Activated naive CD4-positive, alpha-beta T cell treated with anti-CD3 and anti-CD28 coated beads, Interleukin-2, amount 10 ng/mL, durations not matched to agents 7 days and 5 days (primary cell): ENCODE measurements at regions not wholly inside any gene's neighbourhood (a gene's known extent, or its start where the extent isn't known, plus 50 kb on each side); places are given as distances from the start of the nearest gene placed in this dataset.

ENCODE experiments used
- CTCF ChIA-PET: fragments of 350-600 bp; sonication (Branson Sonifier 250); formaldehyde crosslinking; loops from one replicate; lab custom pipeline; 2021; ENCODE audit warnings: antibody characterized with exemption; lab: Charles Lee
- DNase-seq: peaks from one replicate; pipeline ENCODE4 v3.0.0-alpha.2; 2020
- H3K27ac Mint-ChIP-seq: one replicate; pipeline ENCODE4 v1.8.0; 2021; ENCODE audit warnings: mild to moderate bottlenecking, moderate library complexity, mixed read lengths
- H3K27me3 Mint-ChIP-seq: one replicate; pipeline ENCODE4 v1.8.0; 2021; ENCODE audit warnings: mild to moderate bottlenecking, mixed read lengths
- H3K36me3 Mint-ChIP-seq: one replicate; pipeline ENCODE4 v1.8.0; 2021; ENCODE audit warnings: mixed read lengths
- H3K4me1 Mint-ChIP-seq: one replicate; pipeline ENCODE4 v1.8.0; 2021; ENCODE audit warnings: mixed read lengths
- H3K4me3 Mint-ChIP-seq: one replicate; pipeline ENCODE4 v1.8.0; 2021; ENCODE audit warnings: mild to moderate bottlenecking, moderate library complexity, mixed read lengths
- H3K9me3 Mint-ChIP-seq: one replicate; pipeline ENCODE4 v1.8.0; 2021; ENCODE audit warnings: mixed read lengths

GRCh38 chr5:124342584-124342983 lies 403.9 kb downstream of the ZNF608 start:
- no peaks in the 10 kb centered on the region for H3K27me3 Mint-ChIP-seq
- H3K27ac Mint-ChIP-seq: no peak overlapping the region
- H3K36me3 Mint-ChIP-seq: no peaks in the 10 kb centered on the region
- no peaks in the 10 kb centered on the region for H3K9me3 Mint-ChIP-seq
- DNase-seq: no peak
- no peaks in the 10 kb centered on the region for H3K4me1 Mint-ChIP-seq
- CTCF ChIA-PET: no interaction called here
- H3K4me3 Mint-ChIP-seq: no peak overlapping the region

GRCh38 chr5:124342027-124342471 lies 404.4 kb downstream of the ZNF608 start:
- Mint-ChIP-seq H3K27ac (no peak overlapping the region), H3K4me3 (no peak overlapping the region), H3K27me3 (no peaks in the 10 kb centered on the region), H3K4me1 (no peaks in the 10 kb centered on the region), H3K9me3 (no peaks in the 10 kb centered on the region), H3K36me3 (no peaks in the 10 kb centered on the region)
- DNase-seq: no peak
- CTCF ChIA-PET: no interaction called here

- Mint-ChIP-seq H3K4me3 (no peak overlapping the region), H3K27me3 (no peaks in the 10 kb centered on the region), H3K27ac (no peak overlapping the region), H3K4me1 (no peaks in the 10 kb centered on the region), H3K36me3 (no peaks in the 10 kb centered on the region), H3K9me3 (no peaks in the 10 kb centered on the region)
- CTCF ChIA-PET: no interaction called here
- no peak for DNase-seq
Measured at GRCh38 chr5:124341066-124341858, 405.2 kb downstream of the ZNF608 start.

- H3K4me3 Mint-ChIP-seq: no peak overlapping the region
- CTCF ChIA-PET: no interaction called here
- H3K27ac Mint-ChIP-seq: no peak overlapping the region
- DNase-seq: no peak
- H3K27me3 Mint-ChIP-seq: no peaks in the 10 kb centered on the region
- H3K36me3 Mint-ChIP-seq: no peaks in the 10 kb centered on the region
- no peaks in the 10 kb centered on the region for H3K4me1 Mint-ChIP-seq
- H3K9me3 Mint-ChIP-seq: no peaks in the 10 kb centered on the region
Measured at GRCh38 chr5:124337996-124338395, 408.4 kb downstream of the ZNF608 start.

GRCh38 chr5:124333298-124333979 lies 413.0 kb downstream of the ZNF608 start:
- Mint-ChIP-seq H3K4me3 (no peak overlapping the region), H3K9me3 (no peaks in the 10 kb centered on the region), H3K4me1 (peaks cover 3% of the 10 kb centered on the region), H3K36me3 (no peaks in the 10 kb centered on the region), H3K27ac (no peak overlapping the region), H3K27me3 (no peaks in the 10 kb centered on the region)
- CTCF ChIA-PET: no interaction called here
- DNase-seq: no peak

GRCh38 chr5:124332273-124332672 lies 414.2 kb downstream of the ZNF608 start:
- peaks cover 3% of the 10 kb centered on the region for H3K4me1 Mint-ChIP-seq
- no peak overlapping the region for H3K4me3 Mint-ChIP-seq
- no peak for DNase-seq
- no peaks in the 10 kb centered on the region for H3K9me3 Mint-ChIP-seq
- no peak overlapping the region for H3K27ac Mint-ChIP-seq
- H3K36me3 Mint-ChIP-seq: no peaks in the 10 kb centered on the region
- H3K27me3 Mint-ChIP-seq: no peaks in the 10 kb centered on the region
- CTCF ChIA-PET: no interaction called here

- no peak for DNase-seq
- Mint-ChIP-seq H3K9me3 (no peaks in the 10 kb centered on the region), H3K36me3 (no peaks in the 10 kb centered on the region), H3K4me3 (no peak overlapping the region), H3K27me3 (no peaks in the 10 kb centered on the region), H3K27ac (no peak overlapping the region), H3K4me1 (peaks cover 3% of the 10 kb centered on the region)
- CTCF ChIA-PET: no interaction called here
Measured at GRCh38 chr5:124330595-124331220, 415.7 kb downstream of the ZNF608 start.

- H3K27ac Mint-ChIP-seq: no peak overlapping the region
- H3K4me1 Mint-ChIP-seq: peaks cover 3% of the 10 kb centered on the region
- H3K36me3 Mint-ChIP-seq: no peaks in the 10 kb centered on the region
- CTCF ChIA-PET: no interaction called here
- no peaks in the 10 kb centered on the region for H3K9me3 Mint-ChIP-seq
- H3K4me3 Mint-ChIP-seq: no peak overlapping the region
- DNase-seq: no peak
- H3K27me3 Mint-ChIP-seq: no peaks in the 10 kb centered on the region
Measured at GRCh38 chr5:124328201-124328600, 418.2 kb downstream of the ZNF608 start.

- H3K27me3 Mint-ChIP-seq: no peaks in the 10 kb centered on the region
- H3K9me3 Mint-ChIP-seq: no peaks in the 10 kb centered on the region
- CTCF ChIA-PET: no interaction called here
- H3K4me1 Mint-ChIP-seq: no peaks in the 10 kb centered on the region
- no peak overlapping the region for H3K4me3 Mint-ChIP-seq
- H3K27ac Mint-ChIP-seq: no peak overlapping the region
- H3K36me3 Mint-ChIP-seq: no peaks in the 10 kb centered on the region
- no peak for DNase-seq
Measured at GRCh38 chr5:124318661-124319060, 427.8 kb downstream of the ZNF608 start.

- CTCF ChIA-PET: no interaction called here
Measured at GRCh38 chr5:124317451-124317850, 429.0 kb downstream of the ZNF608 start.

GRCh38 chr5:124315741-124316415 lies 430.6 kb downstream of the ZNF608 start:
- CTCF ChIA-PET: no interaction called here
- Mint-ChIP-seq H3K4me3 (no peak overlapping the region), H3K27me3 (no peaks in the 10 kb centered on the region), H3K27ac (no peak overlapping the region), H3K36me3 (no peaks in the 10 kb centered on the region), H3K4me1 (no peaks in the 10 kb centered on the region), H3K9me3 (no peaks in the 10 kb centered on the region)
- DNase-seq: no peak

More at GRCh38 chr5:124317451-124317850, 429.0 kb downstream of the ZNF608 start:
- no peak for DNase-seq
- no peak overlapping the region for H3K4me3 Mint-ChIP-seq
- no peak overlapping the region for H3K27ac Mint-ChIP-seq
- H3K4me1 Mint-ChIP-seq: no peaks in the 10 kb centered on the region
- H3K36me3 Mint-ChIP-seq: no peaks in the 10 kb centered on the region
- H3K27me3 Mint-ChIP-seq: no peaks in the 10 kb centered on the region
- no peaks in the 10 kb centered on the region for H3K9me3 Mint-ChIP-seq

- H3K27me3 Mint-ChIP-seq: no peaks in the 10 kb centered on the region
- no peaks in the 10 kb centered on the region for H3K36me3 Mint-ChIP-seq
- no peak overlapping the region for H3K4me3 Mint-ChIP-seq
- H3K9me3 Mint-ChIP-seq: no peaks in the 10 kb centered on the region
- no peaks in the 10 kb centered on the region for H3K4me1 Mint-ChIP-seq
- no peak for DNase-seq
- CTCF ChIA-PET: no interaction called here
- H3K27ac Mint-ChIP-seq: no peak overlapping the region
Measured at GRCh38 chr5:124310453-124310852, 436.0 kb downstream of the ZNF608 start.

GRCh38 chr5:124309241-124309980 lies 437.0 kb downstream of the ZNF608 start:
- no peak overlapping the region for H3K27ac Mint-ChIP-seq
- no peaks in the 10 kb centered on the region for H3K9me3 Mint-ChIP-seq
- no peaks in the 10 kb centered on the region for H3K36me3 Mint-ChIP-seq
- no peaks in the 10 kb centered on the region for H3K27me3 Mint-ChIP-seq
- no peaks in the 10 kb centered on the region for H3K4me1 Mint-ChIP-seq
- CTCF ChIA-PET: no interaction called here
- no peak overlapping the region for H3K4me3 Mint-ChIP-seq
- DNase-seq: no peak

GRCh38 chr5:124303366-124303765 lies 443.1 kb downstream of the ZNF608 start:
- Mint-ChIP-seq H3K36me3 (no peaks in the 10 kb centered on the region), H3K9me3 (no peaks in the 10 kb centered on the region), H3K4me1 (no peaks in the 10 kb centered on the region), H3K27ac (no peak overlapping the region), H3K4me3 (no peak overlapping the region), H3K27me3 (no peaks in the 10 kb centered on the region)
- DNase-seq: no peak
- CTCF ChIA-PET: no interaction called here
